OCI-LY7 (cell line): ENCODE measurements at regions not wholly inside any gene's neighbourhood (a gene's known extent, or its start where the extent isn't known, plus 50 kb on each side); places are given as distances from the start of the nearest gene placed in this dataset.

Source experiments
- BruUV-seq: library from RNA; stranded (reverse); fragments of 400-500 nt; replicated peaks from 2 replicates; lab custom pipeline; 2021; lab: Mats Ljungman, UMichigan
- CTCF ChIA-PET: fragments of 300-600 bp; sonication (Branson Sonifier 250); formaldehyde crosslinking; loops from one replicate; lab custom pipeline; 2022; ENCODE audit warnings: antibody characterized with exemption; ENCODE audit not compliant: unreplicated experiment; lab: Charles Lee
- POLR2A ChIA-PET: fragments of 300-600 bp; sonication (Branson Sonifier 250); formaldehyde crosslinking; loops from one replicate; lab custom pipeline; 2022; ENCODE audit warnings: antibody characterized with exemption; lab: Charles Lee
- DNase-seq: peaks from one replicate; pipeline ENCODE4 v3.0.0-alpha.2; 2015; ENCODE audit warnings: low spot score
- H2AFZ ChIP-seq: fragments of 200-600 bp; sonication (generic), shearing (Covaris generic); 2 replicates; pipeline ENCODE4 v1.6.1; 2014; ENCODE audit warnings: mild to moderate bottlenecking, antibody characterized with exemption, low read length, moderate library complexity
- H3K27ac ChIP-seq: fragments of 200-600 bp; sonication (generic); 2 replicates; pipeline ENCODE4 v1.5.1; 2014; ENCODE audit warnings: mixed run types, low read depth, mild to moderate bottlenecking, moderate library complexity, low read length, inconsistent platforms; ENCODE audit not compliant: poor library complexity, severe bottlenecking
- H3K36me3 ChIP-seq: fragments of 200-600 bp; sonication (generic); 2 replicates; pipeline ENCODE4 v1.6.1; 2014; ENCODE audit warnings: mild to moderate bottlenecking, antibody characterized with exemption, low read length, moderate library complexity, mixed read lengths; ENCODE audit not compliant: insufficient read depth
- H3K4me1 ChIP-seq: fragments of 200-600 bp; sonication (generic); 2 replicates; pipeline ENCODE4 v1.5.1; 2014; ENCODE audit warnings: mild to moderate bottlenecking, low read length; ENCODE audit not compliant: insufficient read depth, poor library complexity, severe bottlenecking
- H3K4me2 ChIP-seq: fragments of 200-600 bp; sonication (generic); 2 replicates; pipeline ENCODE4 v1.6.1; 2014; ENCODE audit warnings: mild to moderate bottlenecking, low read length
- H3K4me3 ChIP-seq: fragments of 200-600 bp; sonication (generic); 2 replicates; pipeline ENCODE4 v1.5.1; 2014; ENCODE audit warnings: mild to moderate bottlenecking, low read depth, low read length; ENCODE audit not compliant: poor library complexity, severe bottlenecking
- H3K79me2 ChIP-seq: fragments of 200-600 bp; sonication (generic); 2 replicates; pipeline ENCODE4 v1.6.1; 2016; ENCODE audit warnings: low read depth, mild to moderate bottlenecking, low read length, moderate library complexity, mixed read lengths; ENCODE audit not compliant: insufficient read depth
- H3K9me2 ChIP-seq: fragments of 200-600 bp; sonication (generic); 2 replicates; pipeline ENCODE4 v1.6.1; 2016; ENCODE audit warnings: mild to moderate bottlenecking, low read length, mixed read lengths; ENCODE audit not compliant: insufficient read depth
- H3K9me3 ChIP-seq: fragments of 200-600 bp; sonication (generic); 2 replicates; pipeline ENCODE4 v1.6.1; 2014; ENCODE audit warnings: mild to moderate bottlenecking, mixed run types, low read length, mixed read lengths
- H4K20me1 ChIP-seq: fragments of 200-600 bp; sonication (generic); 2 replicates; pipeline ENCODE4 v1.6.1; 2014; ENCODE audit warnings: mild to moderate bottlenecking, antibody characterized with exemption, low read length, moderate library complexity, mixed read lengths; ENCODE audit not compliant: insufficient read depth
- EZH2phosphoT487 ChIP-seq: fragments of 200-600 bp; sonication (generic); IDR thresholded peaks from 2 replicates; pipeline ENCODE4 v1.6.1; 2018; ENCODE audit warnings: low read depth, borderline replicate concordance, mild to moderate bottlenecking, mixed run types, antibody characterized with exemption, low read length, moderate library complexity, mixed read lengths
- intact Hi-C: fragments of 100-400 bp; cut with micrococcal nuclease; formaldehyde crosslinking; loops from one replicate; pipeline ENCODE4 v1.10.0; 2022; ENCODE audit not compliant: unreplicated experiment
- TF ChIP-seq, protein P1 (sequence below): fragments of 200-600 bp; sonication (generic); conservative IDR thresholded peaks from 2 replicates; pipeline ENCODE4 v1.5.1; 2014; ENCODE audit warnings: mild to moderate bottlenecking, antibody characterized with exemption, low read length, moderate library complexity, mixed read lengths

DNA sequence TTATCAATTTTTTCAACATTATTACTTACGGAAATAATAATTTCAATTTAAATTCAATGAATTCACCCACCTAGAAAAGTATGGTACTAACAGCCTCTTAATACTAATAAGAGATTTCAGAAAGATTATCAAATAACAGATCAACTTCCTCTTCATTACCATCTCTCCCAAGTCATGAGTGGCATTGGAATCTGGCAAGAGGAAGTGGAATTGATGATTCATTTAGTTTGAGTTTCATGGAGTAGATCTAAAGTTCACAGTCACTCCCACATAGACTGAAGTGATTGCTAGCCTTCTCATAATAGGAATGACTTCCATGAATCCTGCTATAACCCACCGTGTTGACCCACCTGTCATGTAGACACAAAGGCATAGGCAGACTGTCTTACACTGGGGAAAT, 77.7 kb upstream of the WDR75 start:
- Histone ChIP-seq H3K4me2 (no peak overlapping the region), H3K79me2 (no peaks in the 10 kb centered on the region), H3K27ac (no peak overlapping the region), H3K9me3 (no peaks in the 10 kb centered on the region), H3K36me3 (no peaks in the 10 kb centered on the region), H2AFZ (no peak overlapping the region), H3K4me1 (no peaks in the 10 kb centered on the region), H4K20me1 (no peaks in the 10 kb centered on the region), H3K4me3 (no peak overlapping the region), H3K9me2 (no peaks in the 10 kb centered on the region)
- intact Hi-C loops, result no loop called here
- TF ChIP-seq EZH2phosphoT487, result no peak
- TF ChIP-seq, protein P1, sequence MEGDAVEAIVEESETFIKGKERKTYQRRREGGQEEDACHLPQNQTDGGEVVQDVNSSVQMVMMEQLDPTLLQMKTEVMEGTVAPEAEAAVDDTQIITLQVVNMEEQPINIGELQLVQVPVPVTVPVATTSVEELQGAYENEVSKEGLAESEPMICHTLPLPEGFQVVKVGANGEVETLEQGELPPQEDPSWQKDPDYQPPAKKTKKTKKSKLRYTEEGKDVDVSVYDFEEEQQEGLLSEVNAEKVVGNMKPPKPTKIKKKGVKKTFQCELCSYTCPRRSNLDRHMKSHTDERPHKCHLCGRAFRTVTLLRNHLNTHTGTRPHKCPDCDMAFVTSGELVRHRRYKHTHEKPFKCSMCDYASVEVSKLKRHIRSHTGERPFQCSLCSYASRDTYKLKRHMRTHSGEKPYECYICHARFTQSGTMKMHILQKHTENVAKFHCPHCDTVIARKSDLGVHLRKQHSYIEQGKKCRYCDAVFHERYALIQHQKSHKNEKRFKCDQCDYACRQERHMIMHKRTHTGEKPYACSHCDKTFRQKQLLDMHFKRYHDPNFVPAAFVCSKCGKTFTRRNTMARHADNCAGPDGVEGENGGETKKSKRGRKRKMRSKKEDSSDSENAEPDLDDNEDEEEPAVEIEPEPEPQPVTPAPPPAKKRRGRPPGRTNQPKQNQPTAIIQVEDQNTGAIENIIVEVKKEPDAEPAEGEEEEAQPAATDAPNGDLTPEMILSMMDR, result no peak
- ChIA-PET POLR2A (no interaction called here), CTCF (no interaction called here)
- no peak for DNase-seq
- no TSS peak for BruUV-seq

- intact Hi-C loops, result no loop called here
- no peak overlapping the region for H3K4me2 ChIP-seq
- H3K4me3 ChIP-seq, result no peak overlapping the region
- H4K20me1 ChIP-seq, result no peaks in the 10 kb centered on the region
- POLR2A ChIA-PET, result no interaction called here
- H3K9me3 ChIP-seq, result no peaks in the 10 kb centered on the region
- H3K4me1 ChIP-seq, result no peaks in the 10 kb centered on the region
- no peaks in the 10 kb centered on the region for H3K9me2 ChIP-seq
- no peak overlapping the region for H3K27ac ChIP-seq
- BruUV-seq, result no TSS peak
- TF ChIP-seq EZH2phosphoT487, result no peak
- TF ChIP-seq, protein P1, result no peak
- no peaks in the 10 kb centered on the region for H3K36me3 ChIP-seq
- H2AFZ ChIP-seq, result no peak overlapping the region
- no peaks in the 10 kb centered on the region for H3K79me2 ChIP-seq
- DNase-seq, result no peak
- CTCF ChIA-PET, result no interaction called here
Measured at GRCh38 chr2:189364607-189365006, 76.7 kb upstream of the WDR75 start.

- no TSS peak for BruUV-seq
- Histone ChIP-seq H3K9me3 (no peaks in the 10 kb centered on the region), H3K27ac (no peak overlapping the region), H3K4me2 (no peak overlapping the region), H3K4me1 (no peaks in the 10 kb centered on the region), H4K20me1 (no peaks in the 10 kb centered on the region), H3K9me2 (no peaks in the 10 kb centered on the region), H3K79me2 (no peaks in the 10 kb centered on the region), H3K36me3 (no peaks in the 10 kb centered on the region), H3K4me3 (no peak overlapping the region), H2AFZ (no peak overlapping the region)
- TF ChIP-seq EZH2phosphoT487, result no peak
- TF ChIP-seq, protein P1, result no peak
- ChIA-PET POLR2A (interaction anchor here (1.1 kb wide), 1 partner anchor 254 kb away, joined by 3 read pairs; no protein-coding TSS in a partner anchor), CTCF (no interaction called here)
- intact Hi-C loops, result no loop called here
- DNase-seq, result no peak
Measured at GRCh38 chr2:189366349-189366748, 74.9 kb upstream of the WDR75 start.
